ENCODE measurements at regions not wholly inside any gene's neighbourhood (a gene's known extent, or its start where the extent isn't known, plus 50 kb on each side); places are given as distances from the start of the nearest gene placed in this dataset.

DNA sequence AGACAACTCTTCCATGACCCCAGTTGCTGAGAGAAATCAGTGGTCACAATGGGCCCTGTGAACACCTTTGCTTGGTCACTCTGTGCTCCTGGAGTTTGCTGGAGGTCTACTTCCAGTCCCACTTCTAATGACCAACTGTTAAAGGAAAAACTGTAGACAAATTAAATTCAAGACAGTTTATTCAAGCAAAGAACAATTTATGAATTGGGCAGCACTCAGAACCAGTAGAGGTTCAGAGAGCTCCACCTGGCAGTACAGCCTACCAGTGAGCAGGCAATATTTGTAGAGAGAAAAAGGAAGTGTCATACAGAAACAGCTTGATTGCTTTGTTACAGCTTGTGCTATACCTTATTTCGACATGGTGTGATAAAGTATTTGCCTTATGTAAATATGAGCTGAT lies 116.5 kb downstream of the HS3ST3B1 start:
- TF ChIP-seq, protein P1, sequence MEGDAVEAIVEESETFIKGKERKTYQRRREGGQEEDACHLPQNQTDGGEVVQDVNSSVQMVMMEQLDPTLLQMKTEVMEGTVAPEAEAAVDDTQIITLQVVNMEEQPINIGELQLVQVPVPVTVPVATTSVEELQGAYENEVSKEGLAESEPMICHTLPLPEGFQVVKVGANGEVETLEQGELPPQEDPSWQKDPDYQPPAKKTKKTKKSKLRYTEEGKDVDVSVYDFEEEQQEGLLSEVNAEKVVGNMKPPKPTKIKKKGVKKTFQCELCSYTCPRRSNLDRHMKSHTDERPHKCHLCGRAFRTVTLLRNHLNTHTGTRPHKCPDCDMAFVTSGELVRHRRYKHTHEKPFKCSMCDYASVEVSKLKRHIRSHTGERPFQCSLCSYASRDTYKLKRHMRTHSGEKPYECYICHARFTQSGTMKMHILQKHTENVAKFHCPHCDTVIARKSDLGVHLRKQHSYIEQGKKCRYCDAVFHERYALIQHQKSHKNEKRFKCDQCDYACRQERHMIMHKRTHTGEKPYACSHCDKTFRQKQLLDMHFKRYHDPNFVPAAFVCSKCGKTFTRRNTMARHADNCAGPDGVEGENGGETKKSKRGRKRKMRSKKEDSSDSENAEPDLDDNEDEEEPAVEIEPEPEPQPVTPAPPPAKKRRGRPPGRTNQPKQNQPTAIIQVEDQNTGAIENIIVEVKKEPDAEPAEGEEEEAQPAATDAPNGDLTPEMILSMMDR (IDR thresholded peaks at IDR 0.05): no peak
- H3K27me3 Mint-ChIP-seq: peaks cover 2% of the 10 kb centered on the region
- no peak overlapping the region for H3K27ac Mint-ChIP-seq
- no peak overlapping the region for H3K4me3 Mint-ChIP-seq
- no peak for ATAC-seq (ENCODE audit: low read depth)
- ChIA-PET POLR2A (no interaction called here), CTCF (no interaction called here)
- no peaks in the 10 kb centered on the region for H3K4me1 Mint-ChIP-seq
- peaks cover 2% of the 10 kb centered on the region for H3K36me3 Mint-ChIP-seq (ENCODE audit: low read depth)
- intact Hi-C loops (cut with micrococcal nuclease): no loop called here
- no peak for DNase-seq
- peaks cover 7% of the 10 kb centered on the region for H3K9me3 Mint-ChIP-seq

DNA sequence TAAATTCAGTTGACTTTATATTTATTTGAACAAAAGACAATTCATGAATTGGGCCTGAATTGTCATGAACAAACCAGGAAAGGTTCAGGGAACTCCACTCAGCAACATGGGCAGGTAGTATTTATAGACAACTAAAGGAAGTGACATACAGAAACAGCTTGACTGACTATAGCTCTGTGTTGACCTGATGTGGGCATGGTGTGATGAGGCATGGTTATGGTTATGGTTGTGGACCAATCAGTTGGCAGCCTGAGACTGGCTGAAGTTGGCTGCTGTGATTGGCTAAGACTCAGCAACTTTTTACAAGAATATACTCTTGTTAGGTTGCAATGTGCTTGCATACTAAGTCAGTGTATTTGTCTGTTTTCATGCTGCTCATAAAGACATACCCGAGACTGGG lies 108.4 kb downstream of the HS3ST3B1 start:
- no peaks in the 10 kb centered on the region for H3K27me3 Mint-ChIP-seq
- TF ChIP-seq, protein P1 (IDR thresholded peaks at IDR 0.05): no peak
- POLR2A ChIA-PET: no interaction called here

DNA sequence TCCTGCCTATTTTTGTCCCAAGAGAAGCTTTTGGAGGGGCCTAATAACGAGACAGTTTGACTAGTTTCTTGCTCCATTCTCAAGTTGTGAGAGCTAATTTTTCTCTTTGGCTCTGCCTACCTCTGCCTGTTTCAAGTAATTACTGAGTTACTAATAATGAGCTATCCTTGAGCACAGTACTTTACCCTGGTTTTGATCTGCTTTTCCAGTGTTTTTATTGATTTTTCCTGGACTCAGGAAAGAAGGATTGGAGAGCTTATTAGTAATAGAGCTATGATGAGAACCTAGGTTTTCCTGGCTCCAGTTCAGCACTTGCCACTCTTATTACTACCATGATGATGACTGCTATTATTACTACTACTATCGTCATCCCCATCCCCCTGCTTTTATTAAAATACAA lies 106.7 kb downstream of the HS3ST3B1 start:
- Mint-ChIP-seq H3K9me3 (peaks cover 6% of the 10 kb centered on the region), H3K36me3 (ENCODE audit: low read depth) (peaks cover 2% of the 10 kb centered on the region), H3K4me1 (peaks cover 5% of the 10 kb centered on the region), H3K27ac (no peak overlapping the region), H3K4me3 (no peak overlapping the region), H3K27me3 (no peaks in the 10 kb centered on the region)
- intact Hi-C loops (cut with micrococcal nuclease): no loop called here
- ATAC-seq (ENCODE audit: low read depth): no peak
- CTCF ChIA-PET: no interaction called here
- POLR2A ChIA-PET: no interaction called here
- no peak for DNase-seq
- TF ChIP-seq, protein P1 (IDR thresholded peaks at IDR 0.05): no peak

More for the DNA sequence above, 108.4 kb downstream of the HS3ST3B1 start:
- no peak for ATAC-seq (ENCODE audit: low read depth)
- Mint-ChIP-seq H3K9me3 (peaks cover 2% of the 10 kb centered on the region), H3K4me1 (no peaks in the 10 kb centered on the region), H3K4me3 (no peak overlapping the region), H3K36me3 (ENCODE audit: low read depth) (peaks cover 2% of the 10 kb centered on the region), H3K27ac (no peak overlapping the region)
- CTCF ChIA-PET: no interaction called here
- intact Hi-C loops (cut with micrococcal nuclease): no loop called here
- no peak for DNase-seq

DNA sequence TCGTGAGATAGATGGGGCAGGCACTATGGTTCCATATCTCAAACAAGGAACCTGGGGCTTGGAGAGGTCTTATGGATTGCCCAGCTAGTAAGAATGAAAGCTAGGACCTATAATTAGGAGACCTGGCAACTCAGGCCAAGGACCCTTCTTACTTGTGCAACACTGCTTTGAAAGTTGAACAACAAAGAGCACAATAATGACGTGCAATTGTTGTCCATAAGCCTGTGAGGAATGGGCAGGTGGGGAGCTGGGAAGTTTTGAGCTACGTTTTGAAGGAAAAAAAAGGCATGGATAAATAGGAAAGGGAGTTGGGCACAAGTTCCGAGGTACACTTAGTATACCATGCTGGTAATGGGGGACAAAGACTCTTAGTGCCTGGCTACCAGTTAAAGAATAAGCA lies 104.3 kb downstream of the HS3ST3B1 start:
- POLR2A ChIA-PET: no interaction called here
- no peak for DNase-seq
- peaks cover 5% of the 10 kb centered on the region for H3K4me1 Mint-ChIP-seq
- H3K27ac Mint-ChIP-seq: no peak overlapping the region
- no peaks in the 10 kb centered on the region for H3K27me3 Mint-ChIP-seq
- intact Hi-C loops (cut with micrococcal nuclease): no loop called here
- peaks cover 6% of the 10 kb centered on the region for H3K9me3 Mint-ChIP-seq
- CTCF ChIA-PET: no interaction called here
- H3K36me3 Mint-ChIP-seq (ENCODE audit: low read depth): no peaks in the 10 kb centered on the region
- no peak overlapping the region for H3K4me3 Mint-ChIP-seq
- TF ChIP-seq, protein P1 (IDR thresholded peaks at IDR 0.05): no peak
- ATAC-seq (ENCODE audit: low read depth): no peak

Measured in activated B cell treated with CpG ODN at 0.5 μM for 24 hours (primary cell).